Gastrocnemius medialis (tissue), 4 donors: ENCODE measurements at regions not wholly inside any gene's neighbourhood (a gene's known extent, or its start where the extent isn't known, plus 50 kb on each side); places are given as distances from the start of the nearest gene placed in this dataset.

ENCODE experiments used
- POLR2A ChIP-seq, 2 donors: fragments of 450-650 bp; IDR thresholded peaks; one replicate each; pipeline ENCODE4 v1.6.1; 2017; ENCODE audit warnings: antibody characterized with exemption in 2 of 2, mild to moderate bottlenecking in 2 of 2, moderate library complexity in 2 of 2
- TF ChIP-seq, protein P1 (sequence below), 5 experiments: fragments of 450-650 bp in 3 of 5; fragments of 200-600 bp in 2 of 5; sonication (generic) in 2 of 5; IDR thresholded peaks in 4 of 5; conservative IDR thresholded peaks in 1 of 5; 1 replicate in 4 of 5; 2 replicates in 1 of 5; pipeline ENCODE4 v1.5.1; 2016 to 2019; ENCODE audit warnings: antibody characterized with exemption in 5 of 5, mild to moderate bottlenecking in 3 of 5, moderate library complexity in 3 of 5

DNA sequence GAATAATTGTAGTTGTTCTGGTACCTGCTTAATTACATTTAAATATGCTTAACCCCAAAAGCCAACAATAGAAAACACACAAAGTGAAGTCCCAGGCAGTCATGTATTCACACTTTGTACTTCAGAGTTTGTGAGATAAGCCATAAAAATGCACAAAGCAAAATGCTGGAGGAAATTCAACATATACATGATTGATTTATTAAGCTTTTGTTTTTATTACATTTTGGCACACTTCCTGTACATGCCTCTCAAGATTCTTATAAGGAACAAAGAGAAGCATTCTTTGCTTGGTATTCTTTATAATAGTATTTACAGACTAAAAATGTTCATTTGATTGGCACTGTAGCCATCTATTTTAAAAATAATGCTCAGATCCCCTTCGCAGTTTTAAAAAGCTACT lies 107.7 kb upstream of the ANK3 start:
- TF ChIP-seq POLR2A (IDR thresholded peaks at IDR 0.05), result no peak
- TF ChIP-seq, protein P1, sequence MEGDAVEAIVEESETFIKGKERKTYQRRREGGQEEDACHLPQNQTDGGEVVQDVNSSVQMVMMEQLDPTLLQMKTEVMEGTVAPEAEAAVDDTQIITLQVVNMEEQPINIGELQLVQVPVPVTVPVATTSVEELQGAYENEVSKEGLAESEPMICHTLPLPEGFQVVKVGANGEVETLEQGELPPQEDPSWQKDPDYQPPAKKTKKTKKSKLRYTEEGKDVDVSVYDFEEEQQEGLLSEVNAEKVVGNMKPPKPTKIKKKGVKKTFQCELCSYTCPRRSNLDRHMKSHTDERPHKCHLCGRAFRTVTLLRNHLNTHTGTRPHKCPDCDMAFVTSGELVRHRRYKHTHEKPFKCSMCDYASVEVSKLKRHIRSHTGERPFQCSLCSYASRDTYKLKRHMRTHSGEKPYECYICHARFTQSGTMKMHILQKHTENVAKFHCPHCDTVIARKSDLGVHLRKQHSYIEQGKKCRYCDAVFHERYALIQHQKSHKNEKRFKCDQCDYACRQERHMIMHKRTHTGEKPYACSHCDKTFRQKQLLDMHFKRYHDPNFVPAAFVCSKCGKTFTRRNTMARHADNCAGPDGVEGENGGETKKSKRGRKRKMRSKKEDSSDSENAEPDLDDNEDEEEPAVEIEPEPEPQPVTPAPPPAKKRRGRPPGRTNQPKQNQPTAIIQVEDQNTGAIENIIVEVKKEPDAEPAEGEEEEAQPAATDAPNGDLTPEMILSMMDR (IDR thresholded peaks at IDR 0.05 in 4 of 5, conservative IDR thresholded peaks at IDR 0.05 in 1 of 5), result no peak
